HepG2 (cell line): ENCODE measurements at regions not wholly inside any gene's neighbourhood (a gene's known extent, or its start where the extent isn't known, plus 50 kb on each side); places are given as distances from the start of the nearest gene placed in this dataset.

ENCODE experiments used
- ATAC-seq: fragments of 200-7000 bp; cut with Tn5 transposase; 3 replicates; pipeline ENCODE4 v1.9.1; 2020; ENCODE audit warnings: mild to moderate bottlenecking, moderate library complexity
- BruUV-seq: library from RNA; stranded (reverse); fragments of 400-500 nt; replicated peaks from 2 replicates; lab custom pipeline; 2021; lab: Mats Ljungman, UMichigan
- CTCF ChIA-PET: fragments of 300-600 bp; formaldehyde crosslinking; extraction: SDS; loops from one replicate; lab custom pipeline; 2021; ENCODE audit warnings: low total read pairs, inconsistent platforms, low intra/inter-chr PET ratio; lab: Yijun Ruan, JAX
- POLR2A ChIA-PET: fragments of 350-600 bp; sonication (Branson Sonifier 250); formaldehyde crosslinking; loops from one replicate; lab custom pipeline; 2020; ENCODE audit warnings: antibody characterized with exemption, inconsistent platforms; lab: Yijun Ruan, JAX
- DNase-seq: peaks from one replicate; pipeline ENCODE4 v3.0.0-alpha.2; 2015; ENCODE audit warnings: low spot score
- FAIRE-seq: peaks from 3 replicates; lab custom pipeline; 2011; peaks lifted over from hg19 to GRCh38; lab: Jason Lieb, UNC
- H2AFZ ChIP-seq: one replicate; pipeline ENCODE4 v1.6.1; 2011; ENCODE audit warnings: low read length, inconsistent platforms
- H3K27ac ChIP-seq: fragments of 300-600 bp; 3 replicates; pipeline ENCODE4 v1.8.0; 2011; ENCODE audit warnings: mixed run types, mild to moderate bottlenecking, mixed read lengths, low read length, inconsistent platforms; ENCODE audit not compliant: insufficient read depth; ENCODE audit errors: extremely low read length
- H3K27me3 ChIP-seq, 2 experiments: fragments of 200-600 bp in 1 of 2; 2 replicates in 1 of 2; 3 replicates in 1 of 2; pipeline versions ENCODE4 v1.6.0 to v1.8.0; 2011; ENCODE audit warnings: low read length in 2 of 2, mild to moderate bottlenecking in 2 of 2, moderate library complexity in 2 of 2, inconsistent platforms in 1 of 2; ENCODE audit not compliant: insufficient read depth in 2 of 2, control insufficient read depth in 1 of 2
- H3K36me3 ChIP-seq, 2 experiments: fragments of 200-600 bp in 1 of 2; replicated peaks in 1 of 2; 2 replicates in 1 of 2; 3 replicates in 1 of 2; pipeline versions ENCODE4 v1.5.1 to v1.8.0; 2011; ENCODE audit warnings: low read length in 2 of 2, inconsistent platforms in 1 of 2; ENCODE audit not compliant: insufficient read depth in 2 of 2, control insufficient read depth in 1 of 2
- H3K4me1 ChIP-seq: 2 replicates; pipeline ENCODE4 v1.5.1; 2012; ENCODE audit warnings: low read length, inconsistent platforms; ENCODE audit not compliant: insufficient read depth
- H3K4me2 ChIP-seq: 2 replicates; pipeline ENCODE4 v1.6.0; 2011; ENCODE audit warnings: low read depth, low read length, inconsistent platforms
- H3K4me3 ChIP-seq, 3 experiments: fragments of 200-600 bp in 1 of 3; sonication (generic), shearing (Covaris generic) in 1 of 3; replicated peaks in 1 of 3; 2 replicates each; pipeline ENCODE4 v1.5.1; 2011 to 2016; ENCODE audit warnings: low read length in 3 of 3, inconsistent platforms in 2 of 3, low read depth in 2 of 3, mild to moderate bottlenecking in 2 of 3, control low read depth in 1 of 3, mixed read lengths in 1 of 3; ENCODE audit not compliant: insufficient read depth in 1 of 3
- H3K79me2 ChIP-seq: one replicate; pipeline ENCODE4 v1.6.1; 2011; ENCODE audit warnings: low read length, inconsistent platforms; ENCODE audit not compliant: insufficient read depth
- H3K9ac ChIP-seq: 2 replicates; pipeline ENCODE4 v1.6.0; 2011; ENCODE audit warnings: mild to moderate bottlenecking, low read depth, low read length, inconsistent platforms; ENCODE audit not compliant: insufficient read depth
- H3K9me3 ChIP-seq: 2 replicates; pipeline ENCODE4 v1.5.1; 2012; ENCODE audit warnings: mild to moderate bottlenecking, low read length
- H4K20me1 ChIP-seq: 2 replicates; pipeline ENCODE4 v1.6.0; 2011; ENCODE audit warnings: inconsistent platforms, mild to moderate bottlenecking, low read length, moderate library complexity; ENCODE audit not compliant: insufficient read depth
- ARID2 ChIP-seq: sonication (generic); formaldehyde crosslinking; IDR thresholded peaks from 2 replicates; pipeline ENCODE4 v1.8.1; 2022; ENCODE audit warnings: mild to moderate bottlenecking, missing genetic modification reagents, borderline replicate concordance
- GABPA ChIP-seq, 2 experiments: IDR thresholded peaks; 2 replicates each; pipeline ENCODE4 v1.6.1; 2011 to 2016; ENCODE audit warnings: low read depth in 2 of 2, low read length in 1 of 2, missing biosample characterization in 1 of 2, missing genetic modification characterization in 1 of 2
- HNRNPH1 ChIP-seq: fragments of 200-400 bp; formaldehyde crosslinking; optimal IDR thresholded peaks from 2 replicates; pipeline ENCODE3; 2017; ENCODE audit warnings: mild to moderate bottlenecking, low read depth, low read length
- IRX3 ChIP-seq: sonication (generic); formaldehyde crosslinking; IDR thresholded peaks from 2 replicates; pipeline ENCODE4 v1.8.1; 2023; ENCODE audit warnings: mild to moderate bottlenecking, low read depth, missing genetic modification reagents, borderline replicate concordance
- MED8 ChIP-seq: sonication (generic); formaldehyde crosslinking; IDR thresholded peaks from 2 replicates; pipeline ENCODE4 v1.8.1; 2023; ENCODE audit warnings: mild to moderate bottlenecking, missing genetic modification reagents; ENCODE audit not compliant: insufficient replicate concordance
- NR2F6 ChIP-seq, 2 experiments: IDR thresholded peaks; 2 replicates each; pipeline ENCODE4 v1.6.1; 2016; ENCODE audit warnings: antibody characterized with exemption in 1 of 2, mild to moderate bottlenecking in 1 of 2
- REL ChIP-seq: sonication (generic); formaldehyde crosslinking; conservative IDR thresholded peaks from 2 replicates; pipeline ENCODE4 v1.8.0; 2022; ENCODE audit warnings: mild to moderate bottlenecking, missing genetic modification reagents, moderate library complexity
- TAF1 ChIP-seq: sonication (generic); formaldehyde crosslinking; IDR thresholded peaks from 2 replicates; pipeline ENCODE4 v1.4.0; 2020; ENCODE audit warnings: missing genetic modification reagents
- ZNF605 ChIP-seq: sonication (generic); formaldehyde crosslinking; IDR thresholded peaks from 2 replicates; pipeline ENCODE4 v1.8.0; 2022; ENCODE audit warnings: mild to moderate bottlenecking, missing genetic modification reagents
- WGBS: methylation state at CpG from one replicate; pipeline ENCODE4 v1.1.6; 2017; ENCODE audit warnings: low lambda C conversion rate; 5-methylcytosine and 5-hydroxymethylcytosine counted together
- in situ Hi-C: cut with HindIII; loops from 2 replicates; pipeline ENCODE4 v1.10.0; 2017; ENCODE audit warnings: low pct_unique_long_range_greater_than_20kb; ENCODE audit not compliant: extremely low pct_ligation_motif_present
- intact Hi-C: fragments of 100-400 bp; cut with micrococcal nuclease; formaldehyde crosslinking; loops from one replicate; pipeline ENCODE4 v1.10.0; 2022; ENCODE audit not compliant: unreplicated experiment
- TF ChIP-seq, protein P1 (sequence below): sonication (generic); formaldehyde crosslinking; IDR thresholded peaks from 2 replicates; pipeline ENCODE4 v1.8.1; 2023; ENCODE audit warnings: mild to moderate bottlenecking, missing genetic modification reagents
- TF ChIP-seq, protein P2 (sequence below), 2 experiments: sonication (generic) in 1 of 2; formaldehyde crosslinking in 1 of 2; IDR thresholded peaks; 2 replicates each; pipeline versions ENCODE4 v1.6.1 to v1.9.0; 2014 to 2022; ENCODE audit warnings: antibody characterized with exemption in 1 of 2, borderline replicate concordance in 1 of 2, inconsistent platforms in 1 of 2, low read depth in 1 of 2, missing genetic modification reagents in 1 of 2
- TF ChIP-seq, protein P3 (sequence below): sonication (generic); formaldehyde crosslinking; IDR thresholded peaks from 2 replicates; pipeline ENCODE4 v1.5.1; 2020; ENCODE audit warnings: mild to moderate bottlenecking, missing genetic modification reagents, moderate library complexity

DNA sequence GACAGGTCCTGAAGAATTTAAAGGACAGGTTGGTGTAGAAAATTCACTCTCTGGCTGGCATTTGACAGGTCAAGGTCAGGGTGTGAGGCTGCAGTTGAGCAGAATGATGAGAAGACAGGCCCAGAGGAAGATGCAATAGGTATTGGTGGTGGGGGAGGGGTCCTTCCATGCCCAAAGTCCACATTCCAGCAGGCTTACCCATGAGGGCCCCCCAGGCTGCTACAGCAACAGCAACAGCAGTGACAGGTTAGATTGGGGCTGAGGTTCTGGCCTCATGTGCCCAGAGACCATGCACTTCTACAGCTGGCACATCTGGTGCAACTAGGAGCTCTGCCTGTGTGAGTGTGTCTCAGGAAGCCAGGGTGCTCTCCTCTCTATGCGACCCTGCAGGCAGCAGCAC is 223.5 kb upstream of the GHITM start:
- Histone ChIP-seq H3K27ac (no peak overlapping the region), H3K4me2 (0 out of 2 replicates have a peak overlapping the region, but pooled peaks have one; percentile 13), H3K27me3 (no peaks in the 10 kb centered on the region; a peak in 1 of 5 replicates), H4K20me1 (no peaks in the 10 kb centered on the region), H3K4me3 (no peak overlapping the region; a peak in 1 of 6 replicates), H3K4me1 (peaks cover 11% of the 10 kb centered on the region), H2AFZ (no peak overlapping the region), H3K79me2 (no peaks in the 10 kb centered on the region), H3K36me3 (no peaks in the 10 kb centered on the region), H3K9ac (no peak overlapping the region), H3K9me3 (no peaks in the 10 kb centered on the region)
- peak; percentile 68 for ATAC-seq
- in situ Hi-C loops (no loop called here), intact Hi-C loops (no loop called here)
- DNase-seq = peak; percentile 21
- POLR2A ChIA-PET = no interaction called here
- no TSS peak for BruUV-seq
- FAIRE-seq = no peak
- WGBS = no CpG with 5 or more reads among the region's 1 CpG
- CTCF ChIA-PET = no interaction called here
- TF ChIP-seq, protein P1, sequence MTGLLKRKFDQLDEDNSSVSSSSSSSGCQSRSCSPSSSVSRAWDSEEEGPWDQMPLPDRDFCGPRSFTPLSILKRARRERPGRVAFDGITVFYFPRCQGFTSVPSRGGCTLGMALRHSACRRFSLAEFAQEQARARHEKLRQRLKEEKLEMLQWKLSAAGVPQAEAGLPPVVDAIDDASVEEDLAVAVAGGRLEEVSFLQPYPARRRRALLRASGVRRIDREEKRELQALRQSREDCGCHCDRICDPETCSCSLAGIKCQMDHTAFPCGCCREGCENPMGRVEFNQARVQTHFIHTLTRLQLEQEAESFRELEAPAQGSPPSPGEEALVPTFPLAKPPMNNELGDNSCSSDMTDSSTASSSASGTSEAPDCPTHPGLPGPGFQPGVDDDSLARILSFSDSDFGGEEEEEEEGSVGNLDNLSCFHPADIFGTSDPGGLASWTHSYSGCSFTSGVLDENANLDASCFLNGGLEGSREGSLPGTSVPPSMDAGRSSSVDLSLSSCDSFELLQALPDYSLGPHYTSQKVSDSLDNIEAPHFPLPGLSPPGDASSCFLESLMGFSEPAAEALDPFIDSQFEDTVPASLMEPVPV (CRISPR knock-in tag) = no peak
- TF ChIP-seq ARID2 (CRISPR knock-in tag) (no peak), NR2F6 (IDR thresholded peaks at IDR 0.05) (no peak), NR2F6 (CRISPR knock-in tag; IDR thresholded peaks at IDR 0.05) (no peak), MED8 (CRISPR knock-in tag) (no peak), REL (CRISPR knock-in tag) (no peak), GABPA (IDR thresholded peaks at IDR 0.05; ENCODE audit: low read depth, low read length) (no peak), GABPA (CRISPR knock-in tag; IDR thresholded peaks at IDR 0.05; ENCODE audit: low read depth) (no peak), HNRNPH1 (no peak), TAF1 (no peak), ZNF605 (CRISPR knock-in tag) (no peak), IRX3 (CRISPR knock-in tag) (no peak)
- TF ChIP-seq, protein P2, sequence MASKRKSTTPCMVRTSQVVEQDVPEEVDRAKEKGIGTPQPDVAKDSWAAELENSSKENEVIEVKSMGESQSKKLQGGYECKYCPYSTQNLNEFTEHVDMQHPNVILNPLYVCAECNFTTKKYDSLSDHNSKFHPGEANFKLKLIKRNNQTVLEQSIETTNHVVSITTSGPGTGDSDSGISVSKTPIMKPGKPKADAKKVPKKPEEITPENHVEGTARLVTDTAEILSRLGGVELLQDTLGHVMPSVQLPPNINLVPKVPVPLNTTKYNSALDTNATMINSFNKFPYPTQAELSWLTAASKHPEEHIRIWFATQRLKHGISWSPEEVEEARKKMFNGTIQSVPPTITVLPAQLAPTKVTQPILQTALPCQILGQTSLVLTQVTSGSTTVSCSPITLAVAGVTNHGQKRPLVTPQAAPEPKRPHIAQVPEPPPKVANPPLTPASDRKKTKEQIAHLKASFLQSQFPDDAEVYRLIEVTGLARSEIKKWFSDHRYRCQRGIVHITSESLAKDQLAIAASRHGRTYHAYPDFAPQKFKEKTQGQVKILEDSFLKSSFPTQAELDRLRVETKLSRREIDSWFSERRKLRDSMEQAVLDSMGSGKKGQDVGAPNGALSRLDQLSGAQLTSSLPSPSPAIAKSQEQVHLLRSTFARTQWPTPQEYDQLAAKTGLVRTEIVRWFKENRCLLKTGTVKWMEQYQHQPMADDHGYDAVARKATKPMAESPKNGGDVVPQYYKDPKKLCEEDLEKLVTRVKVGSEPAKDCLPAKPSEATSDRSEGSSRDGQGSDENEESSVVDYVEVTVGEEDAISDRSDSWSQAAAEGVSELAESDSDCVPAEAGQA (IDR thresholded peaks at IDR 0.05; ENCODE audit: low read depth) = no peak
- TF ChIP-seq, protein P2 (CRISPR knock-in tag; IDR thresholded peaks at IDR 0.05; ENCODE audit: borderline replicate concordance) = no peak
- TF ChIP-seq, protein P3, sequence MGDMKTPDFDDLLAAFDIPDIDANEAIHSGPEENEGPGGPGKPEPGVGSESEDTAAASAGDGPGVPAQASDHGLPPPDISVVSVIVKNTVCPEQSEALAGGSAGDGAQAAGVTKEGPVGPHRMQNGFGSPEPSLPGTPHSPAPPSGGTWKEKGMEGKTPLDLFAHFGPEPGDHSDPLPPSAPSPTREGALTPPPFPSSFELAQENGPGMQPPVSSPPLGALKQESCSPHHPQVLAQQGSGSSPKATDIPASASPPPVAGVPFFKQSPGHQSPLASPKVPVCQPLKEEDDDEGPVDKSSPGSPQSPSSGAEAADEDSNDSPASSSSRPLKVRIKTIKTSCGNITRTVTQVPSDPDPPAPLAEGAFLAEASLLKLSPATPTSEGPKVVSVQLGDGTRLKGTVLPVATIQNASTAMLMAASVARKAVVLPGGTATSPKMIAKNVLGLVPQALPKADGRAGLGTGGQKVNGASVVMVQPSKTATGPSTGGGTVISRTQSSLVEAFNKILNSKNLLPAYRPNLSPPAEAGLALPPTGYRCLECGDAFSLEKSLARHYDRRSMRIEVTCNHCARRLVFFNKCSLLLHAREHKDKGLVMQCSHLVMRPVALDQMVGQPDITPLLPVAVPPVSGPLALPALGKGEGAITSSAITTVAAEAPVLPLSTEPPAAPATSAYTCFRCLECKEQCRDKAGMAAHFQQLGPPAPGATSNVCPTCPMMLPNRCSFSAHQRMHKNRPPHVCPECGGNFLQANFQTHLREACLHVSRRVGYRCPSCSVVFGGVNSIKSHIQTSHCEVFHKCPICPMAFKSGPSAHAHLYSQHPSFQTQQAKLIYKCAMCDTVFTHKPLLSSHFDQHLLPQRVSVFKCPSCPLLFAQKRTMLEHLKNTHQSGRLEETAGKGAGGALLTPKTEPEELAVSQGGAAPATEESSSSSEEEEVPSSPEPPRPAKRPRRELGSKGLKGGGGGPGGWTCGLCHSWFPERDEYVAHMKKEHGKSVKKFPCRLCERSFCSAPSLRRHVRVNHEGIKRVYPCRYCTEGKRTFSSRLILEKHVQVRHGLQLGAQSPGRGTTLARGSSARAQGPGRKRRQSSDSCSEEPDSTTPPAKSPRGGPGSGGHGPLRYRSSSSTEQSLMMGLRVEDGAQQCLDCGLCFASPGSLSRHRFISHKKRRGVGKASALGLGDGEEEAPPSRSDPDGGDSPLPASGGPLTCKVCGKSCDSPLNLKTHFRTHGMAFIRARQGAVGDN (CRISPR knock-in tag) = no peak
